ENCODE measurements at regions not wholly inside any gene's neighbourhood (a gene's known extent, or its start where the extent isn't known, plus 50 kb on each side); places are given as distances from the start of the nearest gene placed in this dataset.

DNA sequence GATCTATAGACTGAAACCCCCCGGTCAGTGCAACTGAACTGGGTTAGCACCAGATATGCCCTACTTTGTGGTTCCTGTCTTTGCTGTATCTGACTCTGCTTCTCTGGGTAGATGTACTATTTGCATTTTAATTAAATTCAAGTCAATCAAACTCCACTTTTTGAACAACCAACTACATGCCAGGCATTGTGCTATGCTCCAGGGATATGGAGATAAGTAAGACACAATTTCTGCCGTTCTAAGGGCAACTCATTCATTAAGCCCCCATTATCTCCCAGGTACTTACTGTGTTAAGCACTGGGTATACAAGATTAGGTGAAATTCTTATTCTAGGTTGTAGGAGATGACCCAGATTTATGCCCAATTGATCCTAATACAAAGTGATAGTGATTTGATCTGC, 62.7 kb upstream of the JDP2 start:
- Histone ChIP-seq H3K36me3 (replicated peaks in 1 of 2; ENCODE audit: control insufficient read depth in 1 of 2, insufficient read depth in 2 of 2, low read length in 2 of 2) (no peaks in the 10 kb centered on the region), H3K27ac (ENCODE audit: low read depth in 1 of 2, low read length in 2 of 2) (no peak overlapping the region), H3K9ac (ENCODE audit: insufficient read depth, low read length, poor library complexity, severe bottlenecking) (no peak overlapping the region), H3K79me2 (ENCODE audit: insufficient read depth, low read length) (no peaks in the 10 kb centered on the region), H2AFZ (ENCODE audit: insufficient read depth, low read depth, low read length, poor library complexity, severe bottlenecking) (no peak overlapping the region), H3K27me3 (ENCODE audit: control insufficient read depth in 2 of 2, insufficient read depth in 2 of 2, low read length in 2 of 2) (no peaks in the 10 kb centered on the region), H3K4me3 (replicated peaks in 1 of 3; ENCODE audit: low read depth in 2 of 3, low read length in 3 of 3) (no peak overlapping the region), H4K20me1 (ENCODE audit: insufficient read depth, low read length) (no peaks in the 10 kb centered on the region), H3K4me1 (ENCODE audit: control insufficient read depth in 1 of 2, insufficient read depth in 2 of 2, low read length in 2 of 2) (peaks cover 9 to 10% of the 10 kb centered on the region in 2 donors), H3K9me3 (replicated peaks in 1 of 2; ENCODE audit: control insufficient read depth in 1 of 2, insufficient read depth in 1 of 2, low read length in 2 of 2) (no peaks in the 10 kb centered on the region), H3K4me2 (replicated peaks; ENCODE audit: extremely low read depth, low read length, poor library complexity, severe bottlenecking) (no peak overlapping the region)
- Mint-ChIP-seq H3K9me3 (peaks cover 0 to 1% (median 0%) of the 10 kb centered on the region in 7 donors), H3K27ac (peak overlapping the region in 1 of 7 donors; percentile 34), H3K4me3 (no peak overlapping the region), H3K36me3 (peaks cover 0 to 2% of the 10 kb centered on the region in 2 donors), H3K27me3 (ENCODE audit: low read depth in 3 of 3) (peaks cover 6 to 8% (median 6%) of the 10 kb centered on the region in 3 donors), H3K4me1 (peaks cover 17% of the 10 kb centered on the region)
- no peak for DNase-seq
- TF ChIP-seq, protein P1, sequence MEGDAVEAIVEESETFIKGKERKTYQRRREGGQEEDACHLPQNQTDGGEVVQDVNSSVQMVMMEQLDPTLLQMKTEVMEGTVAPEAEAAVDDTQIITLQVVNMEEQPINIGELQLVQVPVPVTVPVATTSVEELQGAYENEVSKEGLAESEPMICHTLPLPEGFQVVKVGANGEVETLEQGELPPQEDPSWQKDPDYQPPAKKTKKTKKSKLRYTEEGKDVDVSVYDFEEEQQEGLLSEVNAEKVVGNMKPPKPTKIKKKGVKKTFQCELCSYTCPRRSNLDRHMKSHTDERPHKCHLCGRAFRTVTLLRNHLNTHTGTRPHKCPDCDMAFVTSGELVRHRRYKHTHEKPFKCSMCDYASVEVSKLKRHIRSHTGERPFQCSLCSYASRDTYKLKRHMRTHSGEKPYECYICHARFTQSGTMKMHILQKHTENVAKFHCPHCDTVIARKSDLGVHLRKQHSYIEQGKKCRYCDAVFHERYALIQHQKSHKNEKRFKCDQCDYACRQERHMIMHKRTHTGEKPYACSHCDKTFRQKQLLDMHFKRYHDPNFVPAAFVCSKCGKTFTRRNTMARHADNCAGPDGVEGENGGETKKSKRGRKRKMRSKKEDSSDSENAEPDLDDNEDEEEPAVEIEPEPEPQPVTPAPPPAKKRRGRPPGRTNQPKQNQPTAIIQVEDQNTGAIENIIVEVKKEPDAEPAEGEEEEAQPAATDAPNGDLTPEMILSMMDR (IDR thresholded peaks at IDR 0.05) = no peak
- intact Hi-C loops (cut with micrococcal nuclease) = no loop called here
- no CpG with 5 or more reads among the region's 2 CpGs for WGBS (ENCODE audit: insufficient coverage)

DNA sequence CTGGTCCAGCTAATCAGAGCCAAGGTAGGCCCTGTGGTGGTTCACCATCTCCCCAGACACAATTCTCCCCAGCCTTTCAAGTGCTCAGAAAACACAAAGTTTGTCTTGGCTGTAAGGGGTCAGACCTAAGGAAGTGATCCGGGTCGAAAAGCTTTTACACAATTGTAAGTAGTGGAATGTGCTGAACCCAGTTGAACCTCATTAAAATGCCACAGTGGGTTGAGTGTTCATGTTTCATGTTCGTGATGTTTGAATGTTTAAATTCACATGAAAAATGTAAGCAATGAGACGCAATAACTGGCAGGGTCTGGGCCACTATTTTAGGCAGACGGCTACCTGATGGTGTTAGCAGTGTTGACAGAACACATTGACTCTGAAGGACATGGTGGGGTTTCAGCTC, 60.9 kb upstream of the JDP2 start:
- Mint-ChIP-seq H3K9me3 (no peaks in the 10 kb centered on the region), H3K4me1 (peaks cover 27% of the 10 kb centered on the region), H3K27ac (peak overlapping the region in 1 of 7 donors; percentile 27), H3K36me3 (peaks cover 0 to 2% of the 10 kb centered on the region in 2 donors), H3K4me3 (no peak overlapping the region), H3K27me3 (ENCODE audit: low read depth in 3 of 3) (peaks cover 6% of the 10 kb centered on the region in 3 donors)
- Histone ChIP-seq H3K79me2 (ENCODE audit: insufficient read depth, low read length) (no peaks in the 10 kb centered on the region), H2AFZ (ENCODE audit: insufficient read depth, low read depth, low read length, poor library complexity, severe bottlenecking) (no peak overlapping the region), H3K27ac (ENCODE audit: low read depth in 1 of 2, low read length in 2 of 2) (no peak overlapping the region), H3K4me1 (ENCODE audit: control insufficient read depth in 1 of 2, insufficient read depth in 2 of 2, low read length in 2 of 2) (peaks cover 17 to 20% of the 10 kb centered on the region in 2 donors), H3K9me3 (replicated peaks in 1 of 2; ENCODE audit: control insufficient read depth in 1 of 2, insufficient read depth in 1 of 2, low read length in 2 of 2) (no peaks in the 10 kb centered on the region), H3K4me3 (replicated peaks in 1 of 3; ENCODE audit: low read depth in 2 of 3, low read length in 3 of 3) (no peak overlapping the region), H4K20me1 (ENCODE audit: insufficient read depth, low read length) (no peaks in the 10 kb centered on the region), H3K4me2 (replicated peaks; ENCODE audit: extremely low read depth, low read length, poor library complexity, severe bottlenecking) (no peak overlapping the region), H3K27me3 (ENCODE audit: control insufficient read depth in 2 of 2, insufficient read depth in 2 of 2, low read length in 2 of 2) (no peaks in the 10 kb centered on the region), H3K9ac (ENCODE audit: insufficient read depth, low read length, poor library complexity, severe bottlenecking) (no peak overlapping the region), H3K36me3 (replicated peaks in 1 of 2; ENCODE audit: control insufficient read depth in 1 of 2, insufficient read depth in 2 of 2, low read length in 2 of 2) (no peaks in the 10 kb centered on the region)
- WGBS (ENCODE audit: insufficient coverage) = 100% methylated on average over 5 of the region's 5 CpGs
- TF ChIP-seq, protein P1 (IDR thresholded peaks at IDR 0.05) = no peak
- no peak for DNase-seq
- intact Hi-C loops (cut with micrococcal nuclease) = no loop called here
